ENCODE measurements at regions not wholly inside any gene's neighbourhood (a gene's known extent, or its start where the extent isn't known, plus 50 kb on each side); places are given as distances from the start of the nearest gene placed in this dataset.

- H3K9me3 ChIP-seq = no peaks in the 10 kb centered on the region
- no peaks in the 10 kb centered on the region for H3K36me3 ChIP-seq
- no peak for TF ChIP-seq CTCF (IDR thresholded peaks at IDR 0.05)
- no peak for DNase-seq
- intact Hi-C loops (cut with DNase I; ENCODE audit: low total_unique reads) = no loop called here
- no peaks in the 10 kb centered on the region for H3K4me1 ChIP-seq
- H3K4me3 ChIP-seq = no peak overlapping the region
- no peaks in the 10 kb centered on the region for H3K27me3 ChIP-seq
- no peak overlapping the region for H3K27ac ChIP-seq
Measured at GRCh38 chr16:50982808-50983207, 168.3 kb downstream of the SALL1 start.

DNA sequence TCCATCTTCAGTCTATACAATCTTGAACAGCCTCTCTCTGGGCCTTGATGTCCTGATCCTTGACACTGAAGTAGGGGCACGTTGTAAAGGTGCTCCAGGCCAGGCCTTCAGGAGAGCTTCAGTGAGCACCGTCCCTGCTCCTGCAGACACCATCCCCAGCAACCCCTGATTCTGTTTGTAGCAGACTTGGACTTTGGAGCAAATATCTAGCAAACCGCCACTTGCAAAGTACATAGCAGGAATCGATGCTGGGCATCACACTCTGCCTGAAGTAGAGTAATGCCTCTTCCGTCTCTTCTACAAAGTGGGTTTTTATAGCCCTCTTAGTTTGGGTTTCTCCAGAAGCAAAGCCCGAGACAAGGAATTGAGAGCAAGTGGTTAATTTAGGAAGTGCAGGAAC is 169.1 kb downstream of the SALL1 start:
- Histone ChIP-seq H3K4me1 (no peaks in the 10 kb centered on the region), H3K9me3 (no peaks in the 10 kb centered on the region), H3K27me3 (no peaks in the 10 kb centered on the region), H3K27ac (no peak overlapping the region), H3K4me3 (no peak overlapping the region), H3K36me3 (no peaks in the 10 kb centered on the region)
- DNase-seq = no peak
- intact Hi-C loops (cut with DNase I; ENCODE audit: low total_unique reads) = no loop called here
- TF ChIP-seq CTCF (IDR thresholded peaks at IDR 0.05) = no peak

DNA sequence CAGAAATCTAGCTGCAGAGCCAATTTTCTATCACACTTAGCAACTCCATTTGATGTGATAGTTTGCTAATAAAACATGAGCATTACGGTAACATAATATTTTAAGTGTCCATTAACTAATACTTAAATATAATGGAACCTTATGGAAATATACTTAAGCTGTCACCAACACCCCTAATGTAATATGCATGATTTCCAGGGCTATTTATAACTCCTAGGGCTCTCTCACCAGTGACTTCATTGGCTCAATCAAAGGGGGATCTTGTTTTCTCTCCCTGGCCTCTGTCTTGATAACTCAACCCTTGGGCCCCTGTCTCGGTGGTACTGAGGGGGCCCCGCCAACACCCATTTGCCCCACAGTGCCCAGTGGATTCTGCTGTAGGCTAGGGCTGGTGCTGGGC is 170.4 kb downstream of the SALL1 start:
- H3K4me1 ChIP-seq = no peaks in the 10 kb centered on the region
- intact Hi-C loops (cut with DNase I; ENCODE audit: low total_unique reads) = no loop called here
- DNase-seq = no peak
- no peak for TF ChIP-seq CTCF (IDR thresholded peaks at IDR 0.05)
- H3K27me3 ChIP-seq = no peaks in the 10 kb centered on the region
- H3K27ac ChIP-seq = no peak overlapping the region
- H3K9me3 ChIP-seq = no peaks in the 10 kb centered on the region
- H3K4me3 ChIP-seq = no peak overlapping the region
- H3K36me3 ChIP-seq = no peaks in the 10 kb centered on the region

GRCh38 chr16:50979806-50980620 is 171.1 kb downstream of the SALL1 start:
- intact Hi-C loops (cut with DNase I; ENCODE audit: low total_unique reads) = no loop called here
- H3K36me3 ChIP-seq = no peaks in the 10 kb centered on the region
- no peak for DNase-seq

GRCh38 chr16:50977138-50977537 is 173.9 kb downstream of the SALL1 start:
- Histone ChIP-seq H3K36me3 (no peaks in the 10 kb centered on the region), H3K27ac (no peak overlapping the region), H3K9me3 (no peaks in the 10 kb centered on the region), H3K27me3 (no peaks in the 10 kb centered on the region), H3K4me3 (no peak overlapping the region), H3K4me1 (no peaks in the 10 kb centered on the region)
- intact Hi-C loops (cut with DNase I; ENCODE audit: low total_unique reads) = no loop called here
- DNase-seq = no peak
- TF ChIP-seq CTCF (IDR thresholded peaks at IDR 0.05) = no peak

More at GRCh38 chr16:50979806-50980620, 171.1 kb downstream of the SALL1 start:
- Histone ChIP-seq H3K27ac (no peak overlapping the region), H3K4me1 (no peaks in the 10 kb centered on the region), H3K9me3 (no peaks in the 10 kb centered on the region), H3K4me3 (no peak overlapping the region), H3K27me3 (no peaks in the 10 kb centered on the region)
- no peak for TF ChIP-seq CTCF (IDR thresholded peaks at IDR 0.05)
